Neural progenitor cell (in vitro differentiated cells): ENCODE measurements at regions not wholly inside any gene's neighbourhood (a gene's known extent, or its start where the extent isn't known, plus 50 kb on each side); places are given as distances from the start of the nearest gene placed in this dataset.

Experiments used
- DNase-seq: peaks from one replicate; pipeline ENCODE4 v3.0.0-alpha.2; 2016; ENCODE audit warnings: low spot score
- H2AFZ ChIP-seq: fragments of 200-600 bp; sonication (generic); replicated peaks from 2 replicates; pipeline ENCODE4 v1.6.1; 2016; ENCODE audit warnings: antibody characterized with exemption
- H3F3A ChIP-seq: fragments of 200-600 bp; sonication (generic); 2 replicates; pipeline ENCODE4 v1.6.1; 2016; ENCODE audit warnings: antibody characterized with exemption, low read depth
- H3K27ac ChIP-seq: fragments of 200-600 bp; sonication (generic); 2 replicates; pipeline ENCODE4 v1.5.1; 2016; ENCODE audit warnings: mild to moderate bottlenecking
- H3K27me3 ChIP-seq: fragments of 200-600 bp; sonication (generic); 2 replicates; pipeline ENCODE4 v1.6.1; 2016; ENCODE audit warnings: mild to moderate bottlenecking, moderate library complexity
- H3K36me3 ChIP-seq: fragments of 200-600 bp; sonication (generic); 2 replicates; pipeline ENCODE4 v1.5.1; 2016
- H3K4me1 ChIP-seq: fragments of 200-600 bp; sonication (generic); 2 replicates; pipeline ENCODE4 v1.6.1; 2016; ENCODE audit warnings: mixed run types
- H3K4me2 ChIP-seq: fragments of 200-600 bp; sonication (generic); 2 replicates; pipeline ENCODE4 v1.6.1; 2016
- H3K4me3 ChIP-seq: fragments of 200-600 bp; sonication (generic); 2 replicates; pipeline ENCODE4 v1.5.1; 2016
- H3K79me2 ChIP-seq: fragments of 200-600 bp; sonication (generic); 2 replicates; pipeline ENCODE4 v1.6.1; 2016; ENCODE audit warnings: low read depth
- H3K9ac ChIP-seq: fragments of 200-600 bp; sonication (generic); 2 replicates; pipeline ENCODE4 v1.6.1; 2016
- H3K9me3 ChIP-seq: fragments of 200-600 bp; sonication (generic); 2 replicates; pipeline ENCODE4 v1.5.1; 2016; ENCODE audit warnings: low read depth
- H4K20me1 ChIP-seq: fragments of 200-600 bp; sonication (generic); 2 replicates; pipeline ENCODE4 v1.6.1; 2016; ENCODE audit warnings: low read depth
- H3K27ac Mint-ChIP-seq: 3 replicates; pipeline ENCODE4 v1.8.0; 2021; ENCODE audit warnings: mixed read lengths
- H3K27me3 Mint-ChIP-seq: 2 replicates; pipeline ENCODE4 v1.8.0; 2022; ENCODE audit warnings: low read depth, mild to moderate bottlenecking, inconsistent platforms, moderate library complexity, mixed read lengths; ENCODE audit not compliant: insufficient read depth
- H3K36me3 Mint-ChIP-seq: 3 replicates; pipeline ENCODE4 v1.8.0; 2021; ENCODE audit warnings: mixed read lengths
- H3K4me1 Mint-ChIP-seq: 3 replicates; pipeline ENCODE4 v1.8.0; 2021; ENCODE audit warnings: mixed read lengths
- H3K4me3 Mint-ChIP-seq: 3 replicates; pipeline ENCODE4 v1.8.0; 2021; ENCODE audit warnings: mild to moderate bottlenecking, moderate library complexity, mixed read lengths
- H3K9me3 Mint-ChIP-seq: 3 replicates; pipeline ENCODE4 v1.8.0; 2020; ENCODE audit warnings: mixed read lengths
- CTCF ChIP-seq: fragments of 200-600 bp; sonication (generic); IDR thresholded peaks from 2 replicates; pipeline ENCODE4 v1.5.1; 2017; ENCODE audit warnings: antibody characterized with exemption, mild to moderate bottlenecking
- EZH2 ChIP-seq: fragments of 200-600 bp; sonication (generic); IDR thresholded peaks from 2 replicates; pipeline ENCODE4 v1.6.1; 2017; ENCODE audit warnings: antibody characterized with exemption, mild to moderate bottlenecking, moderate library complexity
- EZH2phosphoT487 ChIP-seq: fragments of 200-600 bp; sonication (generic); IDR thresholded peaks from 2 replicates; pipeline ENCODE4 v1.6.1; 2017; ENCODE audit warnings: antibody characterized with exemption

GRCh38 chr14:45819107-45819506 is 566.1 kb upstream of the MIS18BP1 start:
- no peaks in the 10 kb centered on the region for H3F3A ChIP-seq
- H2AFZ ChIP-seq = no peak overlapping the region
- DNase-seq = no peak
- H4K20me1 ChIP-seq = no peaks in the 10 kb centered on the region
- no peaks in the 10 kb centered on the region for H3K79me2 ChIP-seq
- Mint-ChIP-seq H3K27me3 (peaks cover 3% of the 10 kb centered on the region), H3K36me3 (no peaks in the 10 kb centered on the region), H3K27ac (no peak overlapping the region), H3K9me3 (no peaks in the 10 kb centered on the region), H3K4me3 (no peak overlapping the region), H3K4me1 (no peaks in the 10 kb centered on the region)
- no peaks in the 10 kb centered on the region for H3K4me1 ChIP-seq
- H3K9ac ChIP-seq = no peak overlapping the region
- no peak for TF ChIP-seq EZH2phosphoT487
- no peak for TF ChIP-seq CTCF
- TF ChIP-seq EZH2 = no peak
- H3K27me3 ChIP-seq = no peaks in the 10 kb centered on the region
- H3K4me3 ChIP-seq = no peak overlapping the region
- no peaks in the 10 kb centered on the region for H3K9me3 ChIP-seq
- no peak overlapping the region for H3K27ac ChIP-seq
- H3K4me2 ChIP-seq = no peak overlapping the region
- no peaks in the 10 kb centered on the region for H3K36me3 ChIP-seq

GRCh38 chr14:45811155-45811554 is 558.2 kb upstream of the MIS18BP1 start:
- Histone ChIP-seq H3F3A (no peaks in the 10 kb centered on the region), H3K9me3 (no peaks in the 10 kb centered on the region), H3K4me1 (no peaks in the 10 kb centered on the region), H4K20me1 (no peaks in the 10 kb centered on the region), H3K36me3 (no peaks in the 10 kb centered on the region), H3K27me3 (no peaks in the 10 kb centered on the region), H3K4me2 (no peak overlapping the region), H3K4me3 (no peak overlapping the region), H3K9ac (no peak overlapping the region), H3K27ac (no peak overlapping the region), H3K79me2 (no peaks in the 10 kb centered on the region), H2AFZ (no peak overlapping the region)
- TF ChIP-seq EZH2phosphoT487 (no peak), CTCF (no peak), EZH2 (no peak)
- peak; percentile 2 for DNase-seq
- Mint-ChIP-seq H3K9me3 (no peaks in the 10 kb centered on the region), H3K4me3 (no peak overlapping the region), H3K4me1 (no peaks in the 10 kb centered on the region), H3K36me3 (no peaks in the 10 kb centered on the region), H3K27me3 (peaks cover 2% of the 10 kb centered on the region), H3K27ac (no peak overlapping the region)

- Mint-ChIP-seq H3K36me3 (no peaks in the 10 kb centered on the region), H3K27ac (no peak overlapping the region), H3K27me3 (peaks cover 2% of the 10 kb centered on the region), H3K4me3 (no peak overlapping the region), H3K4me1 (no peaks in the 10 kb centered on the region), H3K9me3 (no peaks in the 10 kb centered on the region)
- Histone ChIP-seq H3K9ac (no peak overlapping the region), H3K4me1 (no peaks in the 10 kb centered on the region), H3K36me3 (no peaks in the 10 kb centered on the region), H3K4me2 (no peak overlapping the region), H2AFZ (peak overlapping the region; percentile 83), H3F3A (no peaks in the 10 kb centered on the region), H3K27me3 (no peaks in the 10 kb centered on the region), H3K4me3 (no peak overlapping the region), H3K27ac (no peak overlapping the region), H3K9me3 (no peaks in the 10 kb centered on the region), H4K20me1 (no peaks in the 10 kb centered on the region), H3K79me2 (no peaks in the 10 kb centered on the region)
- DNase-seq = peak; percentile 31
- TF ChIP-seq EZH2phosphoT487 = no peak
- TF ChIP-seq CTCF = peak; percentile 52
- no peak for TF ChIP-seq EZH2
These were observed 557.3 kb upstream of the MIS18BP1 start for GRCh38 chr14:45810152-45810872.
